ENCODE measurements at regions not wholly inside any gene's neighbourhood (a gene's known extent, or its start where the extent isn't known, plus 50 kb on each side); places are given as distances from the start of the nearest gene placed in this dataset.

DNA sequence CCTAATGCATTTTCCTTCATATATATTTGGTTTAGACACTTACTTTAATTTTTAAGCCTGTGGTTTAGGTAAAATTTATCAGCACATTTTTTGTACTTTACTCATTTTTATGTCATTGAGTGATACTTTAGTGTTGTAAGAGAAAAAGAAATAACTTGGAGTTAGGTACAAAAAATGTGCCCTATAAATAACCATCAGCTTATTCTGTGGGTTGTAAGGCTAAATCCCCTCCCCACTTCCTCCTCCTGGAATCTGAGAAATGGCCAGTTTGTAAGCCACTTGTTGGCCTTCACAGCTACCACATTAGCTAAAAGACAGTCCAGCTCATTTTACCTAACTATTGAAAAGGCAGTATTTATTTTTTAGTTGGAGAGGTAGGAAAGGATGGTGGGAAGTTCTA is 576.3 kb downstream of the PKHD1 start:
- TF ChIP-seq, protein P1, sequence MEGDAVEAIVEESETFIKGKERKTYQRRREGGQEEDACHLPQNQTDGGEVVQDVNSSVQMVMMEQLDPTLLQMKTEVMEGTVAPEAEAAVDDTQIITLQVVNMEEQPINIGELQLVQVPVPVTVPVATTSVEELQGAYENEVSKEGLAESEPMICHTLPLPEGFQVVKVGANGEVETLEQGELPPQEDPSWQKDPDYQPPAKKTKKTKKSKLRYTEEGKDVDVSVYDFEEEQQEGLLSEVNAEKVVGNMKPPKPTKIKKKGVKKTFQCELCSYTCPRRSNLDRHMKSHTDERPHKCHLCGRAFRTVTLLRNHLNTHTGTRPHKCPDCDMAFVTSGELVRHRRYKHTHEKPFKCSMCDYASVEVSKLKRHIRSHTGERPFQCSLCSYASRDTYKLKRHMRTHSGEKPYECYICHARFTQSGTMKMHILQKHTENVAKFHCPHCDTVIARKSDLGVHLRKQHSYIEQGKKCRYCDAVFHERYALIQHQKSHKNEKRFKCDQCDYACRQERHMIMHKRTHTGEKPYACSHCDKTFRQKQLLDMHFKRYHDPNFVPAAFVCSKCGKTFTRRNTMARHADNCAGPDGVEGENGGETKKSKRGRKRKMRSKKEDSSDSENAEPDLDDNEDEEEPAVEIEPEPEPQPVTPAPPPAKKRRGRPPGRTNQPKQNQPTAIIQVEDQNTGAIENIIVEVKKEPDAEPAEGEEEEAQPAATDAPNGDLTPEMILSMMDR (IDR thresholded peaks at IDR 0.05) = no peak
- TF ChIP-seq POLR2A (IDR thresholded peaks at IDR 0.05) = no peak
- TF ChIP-seq POLR2AphosphoS5 (IDR thresholded peaks at IDR 0.05; ENCODE audit: insufficient read depth in 1 of 2, low read depth in 1 of 2) = no peak

All from vagina (tissue), 2 donors.